ENCODE measurements at regions not wholly inside any gene's neighbourhood (a gene's known extent, or its start where the extent isn't known, plus 50 kb on each side); places are given as distances from the start of the nearest gene placed in this dataset.

- ChIA-PET CTCF (no interaction called here), POLR2A (no interaction called here), RAD21 (ENCODE audit: low non-redundant PET in 1 of 2, low total read pairs in 2 of 2, uncharacterized antibody in 2 of 2, unreplicated experiment in 2 of 2) (no interaction called here)
- BruUV-seq (replicated peaks): no TSS peak
- Histone ChIP-seq H3K4me1 (ENCODE audit: control insufficient read depth in 1 of 2, insufficient read depth in 2 of 2, low read length in 2 of 2) (no peaks in the 10 kb centered on the region), H4K20me1 (ENCODE audit: insufficient read depth) (no peaks in the 10 kb centered on the region), H3K79me2 (ENCODE audit: insufficient read depth, low read length) (no peaks in the 10 kb centered on the region), H3K27ac (ENCODE audit: low read depth, low read length) (no peak overlapping the region), H3K4me2 (ENCODE audit: low read length) (no peak overlapping the region), H3K9me3 (ENCODE audit: control insufficient read depth in 1 of 2, insufficient read depth in 1 of 2, low read depth in 1 of 2, low read length in 2 of 2) (no peaks in the 10 kb centered on the region), H2AFZ (ENCODE audit: low read depth, low read length, poor library complexity, severe bottlenecking) (no peak overlapping the region), H3K9me2 (ENCODE audit: insufficient read depth) (no peaks in the 10 kb centered on the region), H3K9ac (ENCODE audit: low read length) (no peak overlapping the region), H3K4me3 (replicated peaks in 1 of 2; ENCODE audit: low read depth in 1 of 2, low read length in 2 of 2) (no peak overlapping the region), H3K36me3 (ENCODE audit: control insufficient read depth in 1 of 2, insufficient read depth in 2 of 2, low read length in 2 of 2) (no peaks in the 10 kb centered on the region), H3K27me3 (ENCODE audit: insufficient read depth, low read length) (no peaks in the 10 kb centered on the region)
- TF ChIP-seq ELF1 (IDR thresholded peaks at IDR 0.05; ENCODE audit: borderline replicate concordance, low read depth) (no peak), RAD21 (IDR thresholded peaks at IDR 0.05; ENCODE audit: low read depth) (no peak), CBX3 (IDR thresholded peaks at IDR 0.05; ENCODE audit: low read depth) (no peak), EGR1 (IDR thresholded peaks at IDR 0.05; ENCODE audit: low read depth) (no peak), ZFX (IDR thresholded peaks at IDR 0.05) (no peak), SIN3A (IDR thresholded peaks at IDR 0.05; ENCODE audit: low read depth) (no peak), POLR2A (IDR thresholded peaks at IDR 0.05; ENCODE audit: borderline replicate concordance, extremely low read depth, insufficient read depth, insufficient read length) (no peak), ZBTB33 (IDR thresholded peaks at IDR 0.05; ENCODE audit: extremely low read depth, insufficient replicate concordance, low read length) (no peak), MAX (IDR thresholded peaks at IDR 0.05) (no peak), ZNF274 (IDR thresholded peaks at IDR 0.05; ENCODE audit: low read depth, low read length) (no peak)
- intact Hi-C loops (cut with micrococcal nuclease): no loop called here
- ATAC-seq (no peak), DNase-seq (ENCODE audit: low read depth, low spot score) (no peak)
Measured at GRCh38 chr5:10046676-10047075, 203.0 kb downstream of the ATPSCKMT start.

DNA sequence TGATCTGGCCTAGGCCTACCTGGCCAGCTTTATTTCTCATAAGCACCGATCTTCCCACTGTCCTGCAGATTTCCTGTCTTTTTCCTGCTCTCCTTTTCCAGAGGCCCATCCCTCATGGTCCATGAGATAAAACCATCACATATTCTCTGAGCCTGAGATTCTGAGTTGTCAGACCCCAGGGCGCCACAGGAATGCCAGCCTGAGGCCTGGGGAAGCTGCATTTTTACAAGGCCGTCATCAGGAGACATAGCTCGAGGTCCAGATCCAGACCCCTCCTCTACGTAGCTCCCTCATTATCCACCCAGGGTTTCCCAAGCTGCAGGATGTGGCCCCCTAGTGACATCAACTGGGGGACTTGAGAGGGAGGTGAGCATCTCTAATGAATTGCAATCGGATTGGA, 204.3 kb downstream of the ATPSCKMT start:
- no TSS peak for BruUV-seq (replicated peaks)
- Histone ChIP-seq H3K9me3 (ENCODE audit: control insufficient read depth in 1 of 2, insufficient read depth in 1 of 2, low read depth in 1 of 2, low read length in 2 of 2) (no peaks in the 10 kb centered on the region), H3K27me3 (ENCODE audit: insufficient read depth, low read length) (no peaks in the 10 kb centered on the region), H3K9ac (ENCODE audit: low read length) (no peak overlapping the region), H3K36me3 (ENCODE audit: control insufficient read depth in 1 of 2, insufficient read depth in 2 of 2, low read length in 2 of 2) (no peaks in the 10 kb centered on the region), H3K4me1 (ENCODE audit: control insufficient read depth in 1 of 2, insufficient read depth in 2 of 2, low read length in 2 of 2) (no peaks in the 10 kb centered on the region), H3K79me2 (ENCODE audit: insufficient read depth, low read length) (no peaks in the 10 kb centered on the region), H3K9me2 (ENCODE audit: insufficient read depth) (no peaks in the 10 kb centered on the region), H4K20me1 (ENCODE audit: insufficient read depth) (no peaks in the 10 kb centered on the region), H2AFZ (ENCODE audit: low read depth, low read length, poor library complexity, severe bottlenecking) (no peak overlapping the region), H3K4me3 (replicated peaks in 1 of 2; ENCODE audit: low read depth in 1 of 2, low read length in 2 of 2) (no peak overlapping the region), H3K27ac (ENCODE audit: low read depth, low read length) (no peak overlapping the region), H3K4me2 (ENCODE audit: low read length) (no peak overlapping the region)
- ATAC-seq: no peak
- ChIA-PET RAD21 (ENCODE audit: low non-redundant PET in 1 of 2, low total read pairs in 2 of 2, uncharacterized antibody in 2 of 2, unreplicated experiment in 2 of 2) (no interaction called here), CTCF (no interaction called here), POLR2A (no interaction called here)
- DNase-seq (ENCODE audit: low read depth, low spot score): no peak
- intact Hi-C loops (cut with micrococcal nuclease): no loop called here
- TF ChIP-seq EGR1 (IDR thresholded peaks at IDR 0.05; ENCODE audit: low read depth) (no peak), ATF3 (IDR thresholded peaks at IDR 0.05) (no peak), RAD21 (IDR thresholded peaks at IDR 0.05; ENCODE audit: low read depth) (no peak), SRF (IDR thresholded peaks at IDR 0.05; ENCODE audit: low read depth) (no peak), EZH2phosphoT487 (IDR thresholded peaks at IDR 0.05; ENCODE audit: borderline replicate concordance) (no peak)
- TF ChIP-seq, protein P1, sequence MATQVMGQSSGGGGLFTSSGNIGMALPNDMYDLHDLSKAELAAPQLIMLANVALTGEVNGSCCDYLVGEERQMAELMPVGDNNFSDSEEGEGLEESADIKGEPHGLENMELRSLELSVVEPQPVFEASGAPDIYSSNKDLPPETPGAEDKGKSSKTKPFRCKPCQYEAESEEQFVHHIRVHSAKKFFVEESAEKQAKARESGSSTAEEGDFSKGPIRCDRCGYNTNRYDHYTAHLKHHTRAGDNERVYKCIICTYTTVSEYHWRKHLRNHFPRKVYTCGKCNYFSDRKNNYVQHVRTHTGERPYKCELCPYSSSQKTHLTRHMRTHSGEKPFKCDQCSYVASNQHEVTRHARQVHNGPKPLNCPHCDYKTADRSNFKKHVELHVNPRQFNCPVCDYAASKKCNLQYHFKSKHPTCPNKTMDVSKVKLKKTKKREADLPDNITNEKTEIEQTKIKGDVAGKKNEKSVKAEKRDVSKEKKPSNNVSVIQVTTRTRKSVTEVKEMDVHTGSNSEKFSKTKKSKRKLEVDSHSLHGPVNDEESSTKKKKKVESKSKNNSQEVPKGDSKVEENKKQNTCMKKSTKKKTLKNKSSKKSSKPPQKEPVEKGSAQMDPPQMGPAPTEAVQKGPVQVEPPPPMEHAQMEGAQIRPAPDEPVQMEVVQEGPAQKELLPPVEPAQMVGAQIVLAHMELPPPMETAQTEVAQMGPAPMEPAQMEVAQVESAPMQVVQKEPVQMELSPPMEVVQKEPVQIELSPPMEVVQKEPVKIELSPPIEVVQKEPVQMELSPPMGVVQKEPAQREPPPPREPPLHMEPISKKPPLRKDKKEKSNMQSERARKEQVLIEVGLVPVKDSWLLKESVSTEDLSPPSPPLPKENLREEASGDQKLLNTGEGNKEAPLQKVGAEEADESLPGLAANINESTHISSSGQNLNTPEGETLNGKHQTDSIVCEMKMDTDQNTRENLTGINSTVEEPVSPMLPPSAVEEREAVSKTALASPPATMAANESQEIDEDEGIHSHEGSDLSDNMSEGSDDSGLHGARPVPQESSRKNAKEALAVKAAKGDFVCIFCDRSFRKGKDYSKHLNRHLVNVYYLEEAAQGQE (IDR thresholded peaks at IDR 0.05; ENCODE audit: low read depth): no peak
